ENCODE measurements at regions not wholly inside any gene's neighbourhood (a gene's known extent, or its start where the extent isn't known, plus 50 kb on each side); places are given as distances from the start of the nearest gene placed in this dataset.

- DNase-seq (ENCODE audit: low spot score), result no peak
- H3K4me3 ChIP-seq, result no peak overlapping the region
- no peaks in the 10 kb centered on the region for H3K27me3 ChIP-seq
- H2AFZ ChIP-seq, result no peak overlapping the region
- no peaks in the 10 kb centered on the region for H3K9me2 ChIP-seq (replicated peaks; ENCODE audit: insufficient read depth)
- no peaks in the 10 kb centered on the region for H3K36me3 ChIP-seq (replicated peaks; ENCODE audit: insufficient read depth, low read depth)
- H3K79me2 ChIP-seq, result no peaks in the 10 kb centered on the region
- H3K4me2 ChIP-seq, result no peak overlapping the region
- H4K20me1 ChIP-seq (ENCODE audit: insufficient read depth, poor library complexity, severe bottlenecking), result no peaks in the 10 kb centered on the region
- peak overlapping the region; percentile 18 for H3K27ac ChIP-seq
- no peak for TF ChIP-seq EZH2phosphoT487 (IDR thresholded peaks at IDR 0.05; ENCODE audit: low read depth, severe bottlenecking, unreplicated experiment)
- no peak for TF ChIP-seq CTCF (IDR thresholded peaks at IDR 0.05; ENCODE audit: poor library complexity)
- TF ChIP-seq EZH2 (IDR thresholded peaks at IDR 0.05; ENCODE audit: borderline replicate concordance), result no peak
- no peaks in the 10 kb centered on the region for H3K9me3 ChIP-seq (ENCODE audit: low read depth)
- no peaks in the 10 kb centered on the region for H3K4me1 ChIP-seq (ENCODE audit: insufficient read depth)
- 66% methylated on average over 6 of the region's 6 CpGs for WGBS (ENCODE audit: low lambda C conversion rate, missing lambda C conversion rate)
Observed at GRCh38 chr12:115485967-115486366, 791.5 kb downstream of the MED13L start.

- Histone ChIP-seq H3K4me3 (no peak overlapping the region), H3K36me3 (replicated peaks; ENCODE audit: insufficient read depth, low read depth) (no peaks in the 10 kb centered on the region), H3K4me1 (ENCODE audit: insufficient read depth) (no peaks in the 10 kb centered on the region), H3K79me2 (no peaks in the 10 kb centered on the region), H3K9me2 (replicated peaks; ENCODE audit: insufficient read depth) (no peaks in the 10 kb centered on the region), H4K20me1 (ENCODE audit: insufficient read depth, poor library complexity, severe bottlenecking) (no peaks in the 10 kb centered on the region), H3K27ac (no peak overlapping the region), H3K27me3 (no peaks in the 10 kb centered on the region), H3K4me2 (no peak overlapping the region), H3K9me3 (ENCODE audit: low read depth) (no peaks in the 10 kb centered on the region), H2AFZ (no peak overlapping the region)
- WGBS (ENCODE audit: low lambda C conversion rate, missing lambda C conversion rate), result 61% methylated on average over 2 of the region's 2 CpGs
- TF ChIP-seq CTCF (IDR thresholded peaks at IDR 0.05; ENCODE audit: poor library complexity), result no peak
- no peak for TF ChIP-seq EZH2phosphoT487 (IDR thresholded peaks at IDR 0.05; ENCODE audit: low read depth, severe bottlenecking, unreplicated experiment)
- no peak for TF ChIP-seq EZH2 (IDR thresholded peaks at IDR 0.05; ENCODE audit: borderline replicate concordance)
- DNase-seq (ENCODE audit: low spot score), result no peak
Observed at GRCh38 chr12:115485503-115485902, 792.0 kb downstream of the MED13L start.

- Histone ChIP-seq H3K27me3 (no peaks in the 10 kb centered on the region), H3K36me3 (replicated peaks; ENCODE audit: insufficient read depth, low read depth) (no peaks in the 10 kb centered on the region), H4K20me1 (ENCODE audit: insufficient read depth, poor library complexity, severe bottlenecking) (no peaks in the 10 kb centered on the region), H3K27ac (no peak overlapping the region), H3K79me2 (no peaks in the 10 kb centered on the region), H3K9me3 (ENCODE audit: low read depth) (no peaks in the 10 kb centered on the region), H3K9me2 (replicated peaks; ENCODE audit: insufficient read depth) (no peaks in the 10 kb centered on the region), H3K4me1 (ENCODE audit: insufficient read depth) (no peaks in the 10 kb centered on the region), H3K4me3 (no peak overlapping the region), H2AFZ (no peak overlapping the region), H3K4me2 (no peak overlapping the region)
- TF ChIP-seq CTCF (IDR thresholded peaks at IDR 0.05; ENCODE audit: poor library complexity) (no peak), EZH2phosphoT487 (IDR thresholded peaks at IDR 0.05; ENCODE audit: low read depth, severe bottlenecking, unreplicated experiment) (no peak), EZH2 (IDR thresholded peaks at IDR 0.05; ENCODE audit: borderline replicate concordance) (no peak)
- DNase-seq (ENCODE audit: low spot score), result no peak
Observed at GRCh38 chr12:115482943-115483342, 794.5 kb downstream of the MED13L start.

- Histone ChIP-seq H3K79me2 (no peaks in the 10 kb centered on the region), H3K27ac (no peak overlapping the region), H3K27me3 (no peaks in the 10 kb centered on the region), H3K9me2 (replicated peaks; ENCODE audit: insufficient read depth) (no peaks in the 10 kb centered on the region), H3K4me3 (no peak overlapping the region), H3K4me2 (no peak overlapping the region), H2AFZ (no peak overlapping the region), H3K9me3 (ENCODE audit: low read depth) (no peaks in the 10 kb centered on the region), H4K20me1 (ENCODE audit: insufficient read depth, poor library complexity, severe bottlenecking) (no peaks in the 10 kb centered on the region), H3K4me1 (ENCODE audit: insufficient read depth) (no peaks in the 10 kb centered on the region), H3K36me3 (replicated peaks; ENCODE audit: insufficient read depth, low read depth) (no peaks in the 10 kb centered on the region)
- 80% methylated on average over 2 of the region's 2 CpGs for WGBS (ENCODE audit: low lambda C conversion rate, missing lambda C conversion rate)
- DNase-seq (ENCODE audit: low spot score), result no peak
- TF ChIP-seq CTCF (IDR thresholded peaks at IDR 0.05; ENCODE audit: poor library complexity), result no peak
Observed at GRCh38 chr12:115481141-115481540, 796.4 kb downstream of the MED13L start.

All from hepatocyte (in vitro differentiated cells).